ENCODE measurements at regions not wholly inside any gene's neighbourhood (a gene's known extent, or its start where the extent isn't known, plus 50 kb on each side); places are given as distances from the start of the nearest gene placed in this dataset.
"Not testable (repeated sequence)": the region's sequence is repeated elsewhere in the genome, so short reads cannot be mapped to it uniquely, and the experiment has no call there.

GRCh38 chr3:152891678-152892077 lies 56.7 kb downstream of the P2RY1 start:
- DNase-seq = no peak

DNA sequence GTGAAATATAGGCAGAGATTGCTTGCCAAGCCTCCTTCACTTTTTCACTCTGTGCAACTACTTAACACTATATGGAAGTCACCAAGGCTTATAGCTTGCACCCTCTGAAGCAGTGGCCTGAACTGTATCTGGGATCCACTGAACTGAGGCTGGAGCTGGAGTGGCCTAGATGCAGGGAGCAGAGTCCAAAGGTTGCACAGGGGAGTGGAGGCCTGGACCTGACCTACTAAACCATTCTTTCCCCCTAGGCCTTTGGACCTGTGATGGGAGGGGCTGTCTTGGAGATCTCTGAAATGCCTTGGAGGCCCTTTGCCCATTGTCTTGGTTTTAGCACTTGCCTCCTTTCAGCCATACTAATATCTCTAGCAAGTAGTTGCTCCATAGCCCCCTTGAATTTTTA lies 57.5 kb downstream of the P2RY1 start:
- no peak for DNase-seq

GRCh38 chr3:152893647-152894046 lies 58.7 kb downstream of the P2RY1 start:
- no peak for DNase-seq

DNA sequence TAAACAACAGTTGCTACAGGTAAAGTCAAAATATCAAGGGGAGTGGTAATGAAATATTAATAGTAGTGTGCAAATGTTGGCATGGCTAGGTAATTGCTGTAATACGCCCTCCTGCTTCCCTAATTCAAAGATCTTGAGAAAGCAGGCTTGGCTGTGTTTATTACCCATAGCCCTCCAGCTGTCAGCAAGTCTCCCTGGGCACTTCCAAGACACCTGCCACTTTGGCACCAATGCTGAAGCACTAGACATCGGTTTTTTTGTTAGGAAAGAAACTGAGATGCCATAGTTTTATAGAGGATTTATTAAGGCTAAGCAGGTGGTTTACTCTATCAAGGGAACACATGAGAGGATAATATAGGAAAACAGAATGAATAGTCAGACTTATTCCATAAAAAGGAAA lies 64.4 kb downstream of the P2RY1 start:
- DNase-seq = no peak

- no peak for DNase-seq
Observed at GRCh38 chr3:152902141-152902669, 67.3 kb downstream of the P2RY1 start.

DNA sequence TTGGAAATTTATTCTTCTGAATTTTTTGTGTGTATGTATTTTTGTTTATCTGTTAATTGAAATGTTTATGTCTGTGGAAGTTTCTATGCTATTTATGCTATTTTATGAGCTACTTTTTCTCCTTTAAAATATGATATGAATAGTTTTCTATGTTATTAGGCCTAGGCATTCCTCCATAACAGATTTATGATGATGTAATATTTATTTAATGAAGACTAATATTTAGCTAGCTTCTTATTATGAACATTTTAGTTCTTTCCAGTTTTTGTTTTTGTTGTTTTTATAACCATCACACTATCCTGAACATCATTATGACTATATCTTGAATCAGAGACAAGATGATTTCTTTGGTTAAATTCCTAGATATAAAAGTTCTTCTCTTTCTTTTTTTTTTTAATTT lies 70.7 kb downstream of the P2RY1 start:
- no peak for DNase-seq

- no peak for DNase-seq
Observed at GRCh38 chr3:152909180-152909883, 74.4 kb downstream of the P2RY1 start.

GRCh38 chr3:152910211-152910610 lies 75.3 kb downstream of the P2RY1 start:
- no peak for DNase-seq

- no peak for DNase-seq
Observed at GRCh38 chr3:152910966-152911365, 76.0 kb downstream of the P2RY1 start.

- DNase-seq = not testable (repeated sequence)
Observed at GRCh38 chr3:152914743-152915142, 79.8 kb downstream of the P2RY1 start.

GRCh38 chr3:152915695-152916094 lies 80.8 kb downstream of the P2RY1 start:
- DNase-seq = no peak

DNA sequence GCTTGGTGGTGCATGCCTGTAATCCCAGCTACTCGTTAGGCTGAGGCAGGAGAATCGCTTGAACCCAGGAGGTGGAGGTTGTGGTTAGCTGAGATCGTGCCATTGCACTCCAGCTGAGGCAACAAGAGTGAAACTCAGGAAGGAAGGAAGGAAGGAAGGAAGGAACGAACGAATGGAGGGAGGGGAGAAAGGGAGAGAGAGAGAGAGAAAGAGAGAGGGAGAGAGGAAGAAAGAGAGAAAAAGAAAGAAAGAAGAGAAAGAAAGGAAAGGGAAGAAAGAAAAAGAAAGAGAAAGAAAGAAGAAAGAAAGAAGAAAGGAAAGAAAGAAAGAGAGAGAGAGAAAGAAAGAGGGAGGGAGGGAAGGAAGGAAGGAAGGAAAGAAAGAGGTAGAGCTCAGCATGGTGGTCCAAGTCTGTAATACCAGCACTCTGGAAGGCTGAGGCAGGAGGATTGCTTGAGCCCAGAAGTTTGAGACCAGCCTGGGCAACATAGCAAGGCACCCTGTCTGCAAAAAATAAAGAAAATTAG lies 81.9 kb downstream of the P2RY1 start:
- DNase-seq = no peak

DNA sequence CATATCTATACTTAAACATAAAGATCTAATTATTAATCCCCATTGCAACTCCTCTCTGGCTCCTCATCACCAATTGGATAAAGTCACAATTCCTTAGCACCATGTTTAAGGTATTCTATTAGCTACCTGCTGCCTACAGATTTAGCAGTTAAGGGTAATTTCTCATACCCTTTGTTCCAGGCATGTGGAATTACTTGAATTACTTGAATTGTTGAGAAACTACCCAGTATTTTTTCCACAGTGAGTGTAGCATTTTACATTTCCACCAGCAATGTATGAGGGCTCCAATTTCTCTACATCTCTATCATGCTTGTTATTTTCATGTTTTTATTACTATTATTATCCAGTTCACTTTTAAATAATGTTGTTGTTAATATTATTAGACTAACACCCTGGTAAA lies 86.4 kb downstream of the P2RY1 start:
- no peak for DNase-seq

GRCh38 chr3:152922554-152922953 lies 87.6 kb downstream of the P2RY1 start:
- no peak for DNase-seq

- no peak for DNase-seq
Observed at GRCh38 chr3:152927131-152927530, 92.2 kb downstream of the P2RY1 start.

DNA sequence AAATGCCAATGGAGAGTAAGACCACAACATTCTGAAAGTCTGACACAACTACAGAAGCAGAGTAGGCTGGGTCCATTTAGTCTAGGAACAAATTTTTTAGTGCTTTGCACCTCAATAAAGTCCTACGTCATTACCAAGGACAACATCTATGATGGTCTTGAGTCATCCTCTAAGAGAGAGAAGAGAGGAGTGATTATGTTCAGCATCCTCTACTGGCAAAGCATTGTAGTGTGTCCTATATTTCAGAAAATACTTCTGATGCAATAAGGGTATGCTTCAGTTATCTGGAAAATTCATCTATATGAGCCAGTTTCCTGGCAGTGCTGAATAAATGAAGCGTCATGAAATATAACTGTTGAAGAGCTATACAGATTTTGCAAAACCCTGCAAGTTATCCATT lies 95.6 kb downstream of the P2RY1 start:
- DNase-seq = no peak

DNA sequence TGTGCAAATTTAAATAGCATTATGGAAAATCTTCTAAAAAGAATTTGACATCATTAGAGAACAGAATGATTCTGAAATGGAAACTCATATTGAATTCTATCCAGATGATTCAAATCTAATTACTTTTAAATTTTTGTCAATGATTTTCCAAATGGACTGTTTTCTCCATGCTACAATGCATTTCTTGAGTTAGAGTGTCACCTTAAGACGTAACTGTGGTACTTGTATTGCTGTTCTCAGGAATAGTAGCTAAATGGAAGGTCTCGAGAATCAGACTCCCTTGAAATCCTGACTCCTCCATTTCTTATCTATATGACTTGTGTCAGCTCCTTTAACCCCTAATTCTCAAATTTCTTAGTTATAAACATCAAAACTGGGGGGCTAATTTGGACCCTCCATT lies 102.3 kb downstream of the P2RY1 start:
- DNase-seq = no peak

GRCh38 chr3:152938974-152939636 lies 104.2 kb downstream of the P2RY1 start:
- DNase-seq = no peak

- no peak for DNase-seq
Observed at GRCh38 chr3:152941859-152942258, 106.9 kb downstream of the P2RY1 start.

DNA sequence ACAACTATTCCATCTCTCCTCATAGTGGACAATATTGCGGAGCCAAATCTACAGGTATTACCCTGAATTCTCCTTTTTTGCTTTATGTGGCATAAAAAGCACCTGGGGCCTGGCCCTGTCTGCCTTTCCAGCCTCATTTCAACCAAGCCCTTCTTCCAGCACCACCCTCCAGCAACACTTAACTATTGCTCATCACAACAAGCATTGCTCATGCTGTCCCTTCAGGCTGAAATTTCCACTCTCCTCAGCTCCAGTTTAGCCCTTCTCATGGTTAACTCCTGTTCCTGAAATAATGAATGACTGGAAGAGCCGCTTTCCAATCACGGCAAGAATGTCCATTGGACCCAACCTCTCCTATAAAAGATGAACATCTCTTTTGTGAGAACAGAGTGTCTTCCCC lies 107.4 kb downstream of the P2RY1 start:
- no peak for DNase-seq

GRCh38 chr3:152943645-152944044 lies 108.7 kb downstream of the P2RY1 start:
- DNase-seq = no peak

GRCh38 chr3:152944671-152945070 lies 109.7 kb downstream of the P2RY1 start:
- DNase-seq = no peak

GRCh38 chr3:152945556-152945955 lies 110.6 kb downstream of the P2RY1 start:
- DNase-seq = no peak

GRCh38 chr3:152957491-152957890 lies 122.6 kb downstream of the P2RY1 start:
- no peak for DNase-seq

Measured in skin of body (tissue), 1 donor.